ENCODE measurements at regions not wholly inside any gene's neighbourhood (a gene's known extent, or its start where the extent isn't known, plus 50 kb on each side); places are given as distances from the start of the nearest gene placed in this dataset.
A peak's percentile ranks its signal among the peaks of the same experiment; 100 is the strongest.

DNA sequence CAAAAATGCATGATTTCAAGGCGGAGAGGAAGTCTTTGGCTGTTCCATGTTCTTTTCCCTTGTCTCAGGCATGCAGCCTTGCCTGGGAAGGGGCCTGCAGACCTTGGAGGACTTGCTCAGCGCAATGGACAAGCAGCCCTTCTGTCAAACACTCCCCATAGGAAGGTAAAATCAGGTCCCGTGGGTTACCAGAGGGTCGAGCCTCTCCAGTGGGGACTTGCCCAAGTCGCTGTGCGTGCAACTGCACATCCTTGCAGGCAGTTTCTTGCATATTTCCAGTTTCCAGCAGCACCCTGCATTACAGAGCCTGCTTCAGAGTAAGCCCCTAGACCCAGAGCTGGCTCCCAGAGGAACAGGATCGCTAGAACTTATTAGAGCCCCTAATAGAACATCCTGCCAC, 75.5 kb upstream of the KLF13 start:
- no peak overlapping the region for H3K4me3 ChIP-seq
- no peak overlapping the region for H3K27ac ChIP-seq
- no peaks in the 10 kb centered on the region for H3K27me3 ChIP-seq
- H3K9me3 ChIP-seq = no peaks in the 10 kb centered on the region
- peaks cover 0 to 23% (median 0%) of the 10 kb centered on the region in 9 donors for H3K4me1 ChIP-seq
- intact Hi-C loops (cut with DNase I) = no loop called here
- 91 to 93% methylated on average over 7 of the region's 7 CpGs for WGBS, 2 donors
- no peak for DNase-seq
- ATAC-seq = no peak
- no peaks in the 10 kb centered on the region for H3K36me3 ChIP-seq
- no peak for TF ChIP-seq CTCF (IDR thresholded peaks at IDR 0.05)

DNA sequence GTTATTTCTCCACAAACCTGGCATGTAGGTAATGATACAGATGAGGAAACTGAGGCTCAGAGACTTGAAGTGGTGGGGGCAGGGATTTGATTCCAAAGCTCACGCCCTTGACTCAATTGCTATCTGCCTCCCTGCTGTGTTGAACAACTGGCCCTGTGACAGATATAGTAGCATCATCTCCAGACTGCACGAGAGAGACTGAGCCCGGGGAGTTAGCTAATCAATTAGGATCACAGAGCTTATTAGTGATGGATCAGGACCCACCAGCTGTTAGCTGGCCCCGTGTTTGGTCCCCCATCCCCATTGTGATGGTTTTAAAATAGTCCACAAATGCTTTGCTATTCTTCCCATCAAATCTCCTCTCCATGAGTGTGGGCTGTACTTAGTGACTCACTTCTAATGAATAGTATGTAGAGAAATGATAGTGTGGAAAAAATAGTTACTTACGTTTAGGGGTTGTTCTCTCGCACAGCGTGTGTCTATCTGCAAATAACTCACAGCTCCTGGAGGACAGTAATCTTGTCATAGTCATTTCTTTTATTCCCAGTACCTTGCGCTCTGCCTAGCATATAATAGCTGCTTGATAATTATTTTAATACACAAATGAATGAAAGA, 74.4 kb upstream of the KLF13 start:
- Histone ChIP-seq H3K27ac (no peak overlapping the region), H3K9me3 (no peaks in the 10 kb centered on the region), H3K36me3 (no peaks in the 10 kb centered on the region), H3K27me3 (no peaks in the 10 kb centered on the region), H3K4me3 (no peak overlapping the region), H3K4me1 (peaks cover 0 to 32% (median 0%) of the 10 kb centered on the region in 9 donors)
- WGBS, 2 donors = 62 to 63% methylated on average over 8 of the region's 8 CpGs
- no peak for DNase-seq
- intact Hi-C loops (cut with DNase I) = no loop called here
- no peak for TF ChIP-seq CTCF (IDR thresholded peaks at IDR 0.05)
- ATAC-seq = peak in 1 of 8 donors; percentile 68

- no peak overlapping the region for H3K4me3 ChIP-seq
- no peaks in the 10 kb centered on the region for H3K36me3 ChIP-seq
- peak in 1 of 2 donors; percentile 44 for DNase-seq
- H3K9me3 ChIP-seq = no peaks in the 10 kb centered on the region
- intact Hi-C loops (cut with DNase I) = no loop called here
- H3K27ac ChIP-seq = peak overlapping the region in 1 of 10 donors; percentile 49
- peak in 5 of 8 donors; percentile 58 to 75 (median 69) for ATAC-seq
- 57 to 62% methylated on average over 7 of the region's 7 CpGs for WGBS, 2 donors
- peak in 1 of 9 donors; percentile 7 for TF ChIP-seq CTCF (IDR thresholded peaks at IDR 0.05)
- no peaks in the 10 kb centered on the region for H3K27me3 ChIP-seq
- peaks cover 0 to 32% (median 0%) of the 10 kb centered on the region in 9 donors for H3K4me1 ChIP-seq
Measured at GRCh38 chr15:31254431-31255175, 72.0 kb upstream of the KLF13 start.

DNA sequence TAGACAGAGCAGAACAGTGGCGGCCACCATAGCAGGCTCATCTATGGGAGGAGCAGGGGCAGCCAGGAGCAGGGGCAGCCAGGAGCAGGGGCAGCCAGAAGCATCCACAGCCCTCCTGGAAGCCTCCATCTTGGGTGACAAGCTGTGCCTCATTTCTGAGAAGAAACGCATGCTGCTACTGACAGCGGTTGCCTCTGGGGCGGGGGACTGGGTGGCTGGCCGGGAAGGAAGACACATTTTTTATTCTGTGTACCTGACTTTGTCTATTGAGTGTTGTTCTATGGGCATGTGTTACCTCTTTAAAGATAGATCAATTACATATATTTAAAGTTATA, 71.5 kb upstream of the KLF13 start:
- DNase-seq = no peak
- intact Hi-C loops (cut with DNase I) = no loop called here
- Histone ChIP-seq H3K27ac (peak overlapping the region in 1 of 10 donors; percentile 49), H3K4me1 (peaks cover 0 to 32% (median 0%) of the 10 kb centered on the region in 9 donors), H3K36me3 (no peaks in the 10 kb centered on the region), H3K4me3 (no peak overlapping the region), H3K9me3 (no peaks in the 10 kb centered on the region), H3K27me3 (no peaks in the 10 kb centered on the region)
- 88 to 96% methylated on average over 5 of the region's 5 CpGs for WGBS, 2 donors
- TF ChIP-seq CTCF (IDR thresholded peaks at IDR 0.05) = no peak
- peak in 2 of 8 donors; percentile 10 for ATAC-seq
